ENCODE measurements at regions not wholly inside any gene's neighbourhood (a gene's known extent, or its start where the extent isn't known, plus 50 kb on each side); places are given as distances from the start of the nearest gene placed in this dataset.

GRCh38 chr1:69258842-69259241 lies 308.9 kb upstream of the LRRC7 start:
- TF ChIP-seq ZFP30 (CRISPR knock-in tag; IDR thresholded peaks at IDR 0.05) (no peak), POU6F1 (CRISPR knock-in tag; IDR thresholded peaks at IDR 0.05; ENCODE audit: borderline replicate concordance, low read depth) (no peak), SNAI2 (CRISPR knock-in tag; IDR thresholded peaks at IDR 0.05) (no peak), PATZ1 (CRISPR knock-in tag; IDR thresholded peaks at IDR 0.05; ENCODE audit: borderline replicate concordance) (no peak), ISL1 (CRISPR knock-in tag; IDR thresholded peaks at IDR 0.05) (no peak)
